RWPE2 (cell line): ENCODE measurements at regions not wholly inside any gene's neighbourhood (a gene's known extent, or its start where the extent isn't known, plus 50 kb on each side); places are given as distances from the start of the nearest gene placed in this dataset.

Experiments
- ATAC-seq: fragments of 200-7000 bp; cut with Tn5 transposase; 3 replicates; pipeline ENCODE4 v1.9.1; 2021; ENCODE audit warnings: low read depth
- DNase-seq: peaks from one replicate; pipeline ENCODE4 v3.0.0-alpha.2; 2020; ENCODE audit warnings: low spot score
- H3K27ac ChIP-seq: fragments of 450-650 bp; 2 replicates; pipeline ENCODE4 v1.5.1; 2017; ENCODE audit warnings: mild to moderate bottlenecking; ENCODE audit not compliant: poor library complexity, severe bottlenecking
- H3K27me3 ChIP-seq: fragments of 250-450 bp; sonication (Bioruptor Pico); 2 replicates; pipeline ENCODE4 v1.5.1; 2021; ENCODE audit warnings: mild to moderate bottlenecking, moderate library complexity; ENCODE audit not compliant: insufficient read depth, poor library complexity, severe bottlenecking
- H3K36me3 ChIP-seq: fragments of 250-450 bp; sonication (Bioruptor Pico); 2 replicates; pipeline ENCODE4 v1.5.1; 2020; ENCODE audit warnings: low read depth, mild to moderate bottlenecking, moderate library complexity
- H3K4me1 ChIP-seq: fragments of 250-450 bp; sonication (Bioruptor Pico); 2 replicates; pipeline ENCODE4 v1.5.1; 2021; ENCODE audit warnings: mild to moderate bottlenecking, moderate library complexity; ENCODE audit not compliant: insufficient read depth, poor library complexity, severe bottlenecking
- H3K4me3 ChIP-seq: fragments of 250-450 bp; sonication (Bioruptor Pico); 2 replicates; pipeline ENCODE4 v1.5.1; 2021; ENCODE audit warnings: mild to moderate bottlenecking, moderate library complexity; ENCODE audit not compliant: severe bottlenecking
- H3K9me3 ChIP-seq: fragments of 250-450 bp; sonication (Bioruptor Pico); 2 replicates; pipeline ENCODE4 v1.5.1; 2021; ENCODE audit warnings: mild to moderate bottlenecking, moderate library complexity; ENCODE audit not compliant: severe bottlenecking
- CTCF ChIP-seq: fragments of 450-650 bp; IDR thresholded peaks from one replicate; pipeline ENCODE4 v1.5.1; 2017; ENCODE audit warnings: mild to moderate bottlenecking, moderate library complexity; ENCODE audit not compliant: poor library complexity, severe bottlenecking

DNA sequence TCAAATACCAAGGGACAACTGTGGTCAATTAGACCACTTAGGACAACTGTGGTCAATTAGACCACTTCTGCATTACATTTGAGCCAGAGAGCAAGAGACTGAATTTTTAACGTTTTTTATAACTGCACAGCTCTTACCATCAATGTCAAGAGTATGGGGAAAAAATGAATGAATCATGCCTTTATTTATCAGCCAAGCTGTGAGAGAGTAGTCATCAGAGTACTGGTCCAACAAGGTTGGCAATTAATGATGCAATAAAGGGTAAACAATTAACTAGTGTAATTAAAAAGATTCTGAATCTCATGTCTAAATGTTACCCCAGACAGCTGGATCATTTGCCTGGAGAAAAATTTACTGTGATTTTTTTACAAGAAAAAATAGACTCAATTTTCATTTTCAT is 381.1 kb downstream of the LIG4 start:
- no peak for TF ChIP-seq CTCF
- Histone ChIP-seq H3K4me3 (no peak overlapping the region), H3K4me1 (peaks cover 14% of the 10 kb centered on the region), H3K36me3 (no peaks in the 10 kb centered on the region), H3K27me3 (no peaks in the 10 kb centered on the region), H3K9me3 (no peaks in the 10 kb centered on the region), H3K27ac (no peak overlapping the region)
- DNase-seq = no peak
- no peak for ATAC-seq

DNA sequence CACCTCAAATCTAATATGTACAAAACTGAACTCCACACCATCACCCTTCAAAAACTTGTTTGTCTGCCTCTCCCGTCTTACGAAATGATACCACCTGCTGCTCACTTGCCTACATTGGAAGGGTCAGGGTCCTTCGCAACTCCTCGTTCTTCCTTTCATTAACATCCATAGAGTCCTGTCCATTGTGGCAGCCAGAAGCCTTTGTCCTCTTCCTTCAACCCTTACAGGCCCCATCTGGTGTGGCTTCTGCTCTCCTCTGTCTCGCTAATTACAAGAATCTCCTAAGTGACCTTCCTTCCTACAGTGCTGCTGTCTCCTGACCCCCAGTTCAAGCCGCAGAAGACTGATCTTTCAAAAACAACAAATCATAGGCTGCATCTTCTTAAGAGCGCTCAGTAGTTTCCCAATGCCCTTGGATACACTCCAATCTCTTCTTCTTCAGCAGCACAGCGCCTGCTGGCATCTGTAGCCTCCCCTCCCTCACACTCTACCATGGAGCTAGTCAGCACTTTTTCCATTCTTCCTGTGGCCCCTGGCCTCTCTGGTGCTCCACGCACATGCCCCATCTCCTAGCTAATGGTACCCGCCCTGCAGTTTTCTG is 382.7 kb downstream of the LIG4 start:
- DNase-seq = no peak
- Histone ChIP-seq H3K4me1 (peaks cover 14% of the 10 kb centered on the region), H3K9me3 (no peaks in the 10 kb centered on the region), H3K27ac (no peak overlapping the region), H3K27me3 (no peaks in the 10 kb centered on the region), H3K36me3 (no peaks in the 10 kb centered on the region), H3K4me3 (no peak overlapping the region)
- no peak for TF ChIP-seq CTCF
- ATAC-seq = no peak

GRCh38 chr13:107830804-107831203 is 384.5 kb downstream of the LIG4 start:
- Histone ChIP-seq H3K4me1 (peaks cover 14% of the 10 kb centered on the region), H3K4me3 (no peak overlapping the region), H3K36me3 (no peaks in the 10 kb centered on the region), H3K9me3 (no peaks in the 10 kb centered on the region), H3K27ac (no peak overlapping the region), H3K27me3 (no peaks in the 10 kb centered on the region)
- DNase-seq (no peak), ATAC-seq (no peak)
- TF ChIP-seq CTCF = no peak

- Histone ChIP-seq H3K4me3 (no peak overlapping the region), H3K4me1 (no peaks in the 10 kb centered on the region), H3K9me3 (no peaks in the 10 kb centered on the region), H3K27me3 (no peaks in the 10 kb centered on the region), H3K36me3 (no peaks in the 10 kb centered on the region), H3K27ac (no peak overlapping the region)
- no peak for ATAC-seq
- TF ChIP-seq CTCF = no peak
- no peak for DNase-seq
Observed at GRCh38 chr13:107827840-107828549, 387.3 kb downstream of the LIG4 start.

DNA sequence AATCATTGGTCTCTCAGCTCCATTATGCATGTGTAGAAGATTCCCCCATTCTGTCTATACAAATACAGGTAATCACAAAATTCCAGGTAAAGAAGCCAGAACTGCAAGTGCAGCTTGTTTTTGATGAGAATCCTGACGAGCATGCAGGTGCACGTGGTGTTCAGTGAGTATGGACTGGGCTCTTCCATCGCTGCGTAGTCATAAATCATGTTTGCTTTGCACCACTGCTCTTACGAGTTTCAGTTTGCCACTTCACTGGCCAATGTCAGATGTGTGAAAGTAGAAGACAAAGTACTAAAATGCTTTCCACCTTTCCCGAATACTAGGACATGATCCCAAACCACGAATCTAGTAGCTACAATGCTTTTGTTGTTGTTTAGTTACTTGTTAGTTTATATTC is 390.7 kb downstream of the LIG4 start:
- no peak for TF ChIP-seq CTCF
- no peak for ATAC-seq
- H3K27me3 ChIP-seq = no peaks in the 10 kb centered on the region
- H3K36me3 ChIP-seq = no peaks in the 10 kb centered on the region
- H3K27ac ChIP-seq = no peak overlapping the region
- DNase-seq = no peak
- H3K9me3 ChIP-seq = no peaks in the 10 kb centered on the region
- H3K4me3 ChIP-seq = no peak overlapping the region
- H3K4me1 ChIP-seq = no peaks in the 10 kb centered on the region
